B cell (primary cell): ENCODE measurements at regions not wholly inside any gene's neighbourhood (a gene's known extent, or its start where the extent isn't known, plus 50 kb on each side); places are given as distances from the start of the nearest gene placed in this dataset.

Experiments used
- ATAC-seq: fragments of 200-7000 bp; cut with Tn5 transposase; one replicate; pipeline ENCODE4 v1.10.0; 2021; ENCODE audit warnings: low read depth, mild to moderate bottlenecking, moderate number of reproducible peaks, moderate library complexity
- CTCF ChIA-PET: fragments of 350-600 bp; sonication (Branson Sonifier 250); formaldehyde crosslinking; loops from one replicate; lab custom pipeline; 2021; ENCODE audit warnings: antibody characterized with exemption, inconsistent platforms; lab: Charles Lee
- POLR2A ChIA-PET: fragments of 350-600 bp; sonication (Branson Sonifier 250); formaldehyde crosslinking; loops from one replicate; lab custom pipeline; 2021; ENCODE audit warnings: antibody characterized with exemption; lab: Charles Lee
- DNase-seq: peaks from one replicate; pipeline ENCODE4 v3.0.0; 2013
- H2AFZ ChIP-seq: 2 replicates; pipeline ENCODE4 v1.6.1; 2012; ENCODE audit warnings: mild to moderate bottlenecking, low read depth, low read length; ENCODE audit not compliant: insufficient read depth, poor library complexity, severe bottlenecking
- H3K27ac ChIP-seq, 2 donors: 1 replicate in 1 of 2; 2 replicates in 1 of 2; pipeline ENCODE4 v1.5.1; 2012 to 2013; ENCODE audit warnings: low read length in 2 of 2, mild to moderate bottlenecking in 2 of 2, moderate library complexity in 1 of 2
- H3K27me3 ChIP-seq, 4 experiments: fragments of 200-600 bp in 1 of 4; sonication (generic) in 1 of 4; replicated peaks in 1 of 4; 1 replicate in 2 of 4; 2 replicates in 2 of 4; pipeline versions ENCODE4 v1.6.1 to v1.7.0; 2013 to 2016; ENCODE audit warnings: low read length in 3 of 4, mild to moderate bottlenecking in 2 of 4, mixed read lengths in 1 of 4, moderate library complexity in 1 of 4; ENCODE audit not compliant: insufficient read depth in 4 of 4, control insufficient read depth in 3 of 4; ENCODE audit errors: control extremely low read depth in 1 of 4
- H3K36me3 ChIP-seq, 2 experiments: replicated peaks in 1 of 2; 1 replicate in 1 of 2; 2 replicates in 1 of 2; pipeline versions ENCODE4 v1.6.1 to v1.7.1; 2013; ENCODE audit warnings: low read length in 1 of 2; ENCODE audit not compliant: insufficient read depth in 2 of 2, control insufficient read depth in 1 of 2; ENCODE audit errors: control extremely low read depth in 1 of 2, extremely low read depth in 1 of 2
- H3K4me1 ChIP-seq, 2 donors: fragments of 200-600 bp in 1 of 2; sonication (generic) in 1 of 2; 1 replicate in 1 of 2; 2 replicates in 1 of 2; pipeline versions ENCODE4 v1.5.1 to v1.6.1; 2013 to 2017; ENCODE audit warnings: low read length in 2 of 2; ENCODE audit not compliant: control insufficient read depth in 2 of 2, insufficient read depth in 2 of 2
- H3K4me2 ChIP-seq: replicated peaks from 2 replicates; pipeline ENCODE3; 2012; ENCODE audit warnings: mild to moderate bottlenecking, low read depth, low read length; ENCODE audit not compliant: poor library complexity, severe bottlenecking
- H3K4me3 ChIP-seq, 5 experiments: fragments of 200-600 bp in 1 of 5; sonication (generic) in 1 of 5; 1 replicate in 3 of 5; 2 replicates in 2 of 5; pipeline versions ENCODE4 v1.5.1 to v1.7.0; 2011 to 2016; ENCODE audit warnings: low read length in 4 of 5, mild to moderate bottlenecking in 4 of 5, low read depth in 2 of 5, control low read depth in 1 of 5, moderate library complexity in 1 of 5; ENCODE audit not compliant: insufficient read depth in 1 of 5; ENCODE audit errors: control extremely low read depth in 1 of 5, extremely low read depth in 1 of 5
- H3K79me2 ChIP-seq: fragments of 200-600 bp; sonication (generic); one replicate; pipeline ENCODE4 v1.6.0; 2016; ENCODE audit warnings: low read length; ENCODE audit not compliant: control insufficient read depth, insufficient read depth
- H3K9ac ChIP-seq: fragments of 200-600 bp; sonication (generic); 2 replicates; pipeline ENCODE4 v1.6.1; 2017; ENCODE audit warnings: mild to moderate bottlenecking, low read length, moderate library complexity
- H3K9me3 ChIP-seq, 3 donors: one replicate each; pipeline versions ENCODE4 v1.6.1 to v1.7.1; 2013; ENCODE audit warnings: low read length in 2 of 3; ENCODE audit not compliant: control insufficient read depth in 2 of 3, insufficient read depth in 1 of 3; ENCODE audit errors: control extremely low read depth in 1 of 3
- H4K20me1 ChIP-seq: 2 replicates; pipeline ENCODE4 v1.6.0; 2012; ENCODE audit warnings: mild to moderate bottlenecking, low read length; ENCODE audit not compliant: insufficient read depth, control insufficient read depth, poor library complexity, severe bottlenecking
- H3K27ac Mint-ChIP-seq: one replicate; pipeline ENCODE4 v1.8.0; 2021; ENCODE audit warnings: mixed read lengths
- H3K27me3 Mint-ChIP-seq: one replicate; pipeline ENCODE4 v1.8.0; 2021; ENCODE audit warnings: mixed read lengths
- H3K4me1 Mint-ChIP-seq: one replicate; pipeline ENCODE4 v1.8.0; 2021; ENCODE audit warnings: mixed read lengths
- H3K4me3 Mint-ChIP-seq: one replicate; pipeline ENCODE4 v1.8.0; 2021; ENCODE audit warnings: mixed read lengths
- H3K9me3 Mint-ChIP-seq: one replicate; pipeline ENCODE4 v1.8.0; 2022; ENCODE audit warnings: mixed read lengths; ENCODE audit not compliant: insufficient read depth
- CTCF ChIP-seq: fragments of 200-600 bp; IDR thresholded peaks from one replicate; pipeline ENCODE4 v1.8.0; 2022; ENCODE audit warnings: antibody characterized with exemption, mild to moderate bottlenecking
- EZH2 ChIP-seq: IDR thresholded peaks from 2 replicates; pipeline ENCODE4 v1.6.1; 2012; ENCODE audit warnings: borderline replicate concordance, low read depth, mild to moderate bottlenecking, moderate library complexity, low read length; ENCODE audit not compliant: insufficient read depth, poor library complexity, severe bottlenecking
- WGBS: methylation state at CpG from one replicate; pipeline ENCODE4 v1.1.5; 2013; ENCODE audit warnings: missing lambda C conversion rate; ENCODE audit not compliant: insufficient coverage; 5-methylcytosine and 5-hydroxymethylcytosine counted together
- intact Hi-C: fragments of 100-400 bp; cut with micrococcal nuclease; formaldehyde crosslinking; loops from one replicate; pipeline ENCODE4 v1.10.0; 2022

- ChIA-PET POLR2A (no interaction called here), CTCF (no interaction called here)
- Histone ChIP-seq H3K4me1 (no peaks in the 10 kb centered on the region), H4K20me1 (no peaks in the 10 kb centered on the region), H2AFZ (no peak overlapping the region), H3K36me3 (no peaks in the 10 kb centered on the region), H3K4me2 (no peak overlapping the region), H3K9me3 (no peaks in the 10 kb centered on the region), H3K27me3 (peaks cover 0 to 4% (median 0%) of the 10 kb centered on the region in 4 experiments), H3K4me3 (no peak overlapping the region), H3K27ac (no peak overlapping the region), H3K79me2 (no peaks in the 10 kb centered on the region), H3K9ac (no peak overlapping the region)
- DNase-seq (no peak), ATAC-seq (no peak)
- TF ChIP-seq EZH2 (no peak), CTCF (no peak)
- intact Hi-C loops = no loop called here
- H3K9me3 Mint-ChIP-seq = no peaks in the 10 kb centered on the region
- no peaks in the 10 kb centered on the region for H3K4me1 Mint-ChIP-seq
- no peak overlapping the region for H3K4me3 Mint-ChIP-seq
- H3K27ac Mint-ChIP-seq = no peak overlapping the region
- no CpG with 5 or more reads among the region's 5 CpGs for WGBS
- peaks cover 10% of the 10 kb centered on the region for H3K27me3 Mint-ChIP-seq
These were observed 98.0 kb downstream of the OXSM start for GRCh38 chr3:25887907-25888306.

GRCh38 chr3:25888892-25889524 is 99.1 kb downstream of the OXSM start:
- Histone ChIP-seq H3K4me1 (no peaks in the 10 kb centered on the region), H3K27me3 (no peaks in the 10 kb centered on the region), H2AFZ (no peak overlapping the region), H3K36me3 (no peaks in the 10 kb centered on the region), H3K4me3 (no peak overlapping the region), H3K79me2 (no peaks in the 10 kb centered on the region), H3K4me2 (no peak overlapping the region), H3K9ac (no peak overlapping the region), H3K27ac (no peak overlapping the region), H4K20me1 (no peaks in the 10 kb centered on the region), H3K9me3 (no peaks in the 10 kb centered on the region)
- ChIA-PET CTCF (interaction anchor here (1.3 kb wide), 1 partner anchor 29 kb away, joined by 3 read pairs; no protein-coding TSS in a partner anchor), POLR2A (no interaction called here)
- Mint-ChIP-seq H3K4me3 (no peak overlapping the region), H3K27me3 (peaks cover 6% of the 10 kb centered on the region), H3K4me1 (no peaks in the 10 kb centered on the region), H3K27ac (no peak overlapping the region), H3K9me3 (no peaks in the 10 kb centered on the region)
- no peak for TF ChIP-seq CTCF
- no peak for TF ChIP-seq EZH2
- ATAC-seq = no peak
- DNase-seq = no peak
- intact Hi-C loops = no loop called here
